GM12878 (cell line): ENCODE measurements at regions not wholly inside any gene's neighbourhood (a gene's known extent, or its start where the extent isn't known, plus 50 kb on each side); places are given as distances from the start of the nearest gene placed in this dataset.

Experiments used
- ATAC-seq: fragments of 200-7000 bp; cut with Tn5 transposase; 3 replicates; pipeline ENCODE4 v1.9.1; 2020; ENCODE audit warnings: mild to moderate bottlenecking, moderate library complexity
- BruUV-seq: library from RNA; stranded (reverse); fragments of 400-500 nt; replicated peaks from 2 replicates; lab custom pipeline; 2021; lab: Mats Ljungman, UMichigan
- CTCF ChIA-PET: fragments of 300-600 bp; sonication (Branson Sonifier 250); formaldehyde crosslinking; extraction: SDS; loops from one replicate; lab custom pipeline; 2021; ENCODE audit warnings: inconsistent platforms; lab: Yijun Ruan, JAX
- POLR2A ChIA-PET: fragments of 350-600 bp; formaldehyde crosslinking; extraction: SDS; loops from one replicate; lab custom pipeline; 2021; ENCODE audit warnings: inconsistent platforms; lab: Charles Lee
- RAD21 ChIA-PET: fragments of 300-600 bp; sonication (Branson Sonifier 250); formaldehyde crosslinking; loops from one replicate; lab custom pipeline; 2023; ENCODE audit warnings: antibody characterized with exemption; ENCODE audit not compliant: unreplicated experiment; lab: Charles Lee
- SMC1A ChIA-PET: fragments of 300-600 bp; sonication (Branson Sonifier 250); formaldehyde crosslinking; loops from one replicate; lab custom pipeline; 2023; ENCODE audit not compliant: unreplicated experiment, uncharacterized antibody; lab: Charles Lee
- DNase-seq: peaks from one replicate; pipeline ENCODE4 v3.0.0-alpha.2; 2011; ENCODE audit warnings: low read depth, low spot score
- FAIRE-seq: peaks from 3 replicates; lab custom pipeline; 2011; peaks lifted over from hg19 to GRCh38; lab: Jason Lieb, UNC
- H2AFZ ChIP-seq: 2 replicates; pipeline ENCODE4 v1.6.0; 2011; ENCODE audit warnings: low read depth, low read length, control low read depth; ENCODE audit not compliant: control insufficient read depth
- H3K27ac ChIP-seq: 2 replicates; pipeline ENCODE4 v1.5.1; 2011; ENCODE audit warnings: control low read depth; ENCODE audit not compliant: control insufficient read depth, insufficient read depth
- H3K27me3 ChIP-seq, 2 experiments: replicated peaks in 1 of 2; 2 replicates each; pipeline versions ENCODE4 v1.6.0 to v1.6.1; 2011; ENCODE audit warnings: low read length in 1 of 2; ENCODE audit not compliant: control insufficient read depth in 2 of 2, insufficient read depth in 2 of 2
- H3K36me3 ChIP-seq, 2 experiments: 2 replicates each; pipeline ENCODE4 v1.5.1; 2011; ENCODE audit warnings: low read length in 1 of 2; ENCODE audit not compliant: control insufficient read depth in 2 of 2, insufficient read depth in 2 of 2
- H3K4me1 ChIP-seq: 2 replicates; pipeline ENCODE4 v1.6.1; 2011; ENCODE audit warnings: mild to moderate bottlenecking, low read length, moderate library complexity, mixed read lengths; ENCODE audit not compliant: control insufficient read depth, insufficient read depth
- H3K4me2 ChIP-seq: 2 replicates; pipeline ENCODE4 v1.6.0; 2011; ENCODE audit warnings: control low read depth; ENCODE audit not compliant: control insufficient read depth, insufficient read depth
- H3K4me3 ChIP-seq: fragments of 200-600 bp; sonication (generic); 2 replicates; pipeline ENCODE4 v1.5.1; 2016
- H3K79me2 ChIP-seq: 2 replicates; pipeline ENCODE4 v1.6.0; 2011; ENCODE audit warnings: low read length; ENCODE audit not compliant: control insufficient read depth, insufficient read depth
- H3K9ac ChIP-seq: 2 replicates; pipeline ENCODE4 v1.8.0; 2011; ENCODE audit warnings: low read length, control low read depth, mixed read lengths; ENCODE audit not compliant: control insufficient read depth, insufficient read depth
- H3K9me3 ChIP-seq: replicated peaks from 3 replicates; pipeline ENCODE4 v1.5.1; 2011; ENCODE audit warnings: mild to moderate bottlenecking, low read length; ENCODE audit not compliant: control insufficient read depth, insufficient read depth
- H4K20me1 ChIP-seq: 2 replicates; pipeline ENCODE4 v1.6.0; 2011; ENCODE audit not compliant: control insufficient read depth, insufficient read depth
- IKZF2 ChIP-seq, 2 experiments: fragments of 450-650 bp; IDR thresholded peaks; 2 replicates each; pipeline ENCODE4 v1.6.1; 2017; ENCODE audit warnings: mild to moderate bottlenecking in 2 of 2, moderate library complexity in 2 of 2
- MYC ChIP-seq: IDR thresholded peaks from 2 replicates; pipeline ENCODE4 v1.6.1; 2011; ENCODE audit warnings: mild to moderate bottlenecking, low read length, moderate library complexity, inconsistent platforms; ENCODE audit not compliant: insufficient read depth, insufficient replicate concordance, insufficient read length, severe bottlenecking
- NFXL1 ChIP-seq: fragments of 450-650 bp; IDR thresholded peaks from 2 replicates; pipeline ENCODE4 v1.6.1; 2017; ENCODE audit warnings: antibody characterized with exemption, mild to moderate bottlenecking, borderline replicate concordance
- PML ChIP-seq: IDR thresholded peaks from 2 replicates; pipeline ENCODE4 v1.6.1; 2012; ENCODE audit warnings: low read length, inconsistent platforms
- RELA ChIP-seq: fragments of 450-650 bp; IDR thresholded peaks from 2 replicates; pipeline ENCODE4 v1.8.0; 2014; ENCODE audit warnings: borderline replicate concordance; ENCODE audit not compliant: partially characterized antibody
- RFX5 ChIP-seq: IDR thresholded peaks from 2 replicates; pipeline ENCODE4 v1.6.1; 2011; ENCODE audit warnings: low read depth, low read length, improper control_type of control experiment
- SREBF1 ChIP-seq: IDR thresholded peaks from 2 replicates; pipeline ENCODE4 v1.6.1; 2012; ENCODE audit warnings: mild to moderate bottlenecking, low read length
- TARDBP ChIP-seq: IDR thresholded peaks from 2 replicates; pipeline ENCODE4 v1.6.1; 2016; ENCODE audit warnings: borderline replicate concordance
- ZNF274 ChIP-seq: IDR thresholded peaks from one replicate; pipeline ENCODE4 v1.8.0; 2011; ENCODE audit not compliant: insufficient read length, insufficient read depth
- WGBS: methylation state at CpG from one replicate; pipeline ENCODE4 v1.1.6; 2016; ENCODE audit warnings: low lambda C conversion rate; ENCODE audit not compliant: insufficient replicate concordance, insufficient coverage; ENCODE audit errors: missing lambda C conversion rate; 5-methylcytosine and 5-hydroxymethylcytosine counted together
- in situ Hi-C: fragments of 300-500 bp; cut with MboI; formaldehyde crosslinking; loops from 9 replicates; pipeline ENCODE4 v1.14.3; 2018; ENCODE audit warnings: mixed read lengths
- intact Hi-C: fragments of 100-400 bp; cut with micrococcal nuclease; formaldehyde crosslinking; loops from one replicate; pipeline ENCODE4 v1.14.2; 2022; ENCODE audit not compliant: unreplicated experiment
- TF ChIP-seq, protein P1 (sequence below): fragments of 450-650 bp; IDR thresholded peaks from 2 replicates; pipeline ENCODE4 v1.6.1; 2018; ENCODE audit warnings: mild to moderate bottlenecking, low read depth, moderate library complexity; ENCODE audit not compliant: partially characterized antibody
- TF ChIP-seq, protein P2 (sequence below): fragments of 450-650 bp; IDR thresholded peaks from 2 replicates; pipeline ENCODE4 v1.6.1; 2018; ENCODE audit warnings: borderline replicate concordance, mild to moderate bottlenecking; ENCODE audit not compliant: partially characterized antibody
- TF ChIP-seq, protein P3 (sequence below): fragments of 150-350 bp; IDR thresholded peaks from 2 replicates; pipeline ENCODE4 v1.6.1; 2016; ENCODE audit warnings: low read depth, low read length
- TF ChIP-seq, protein P4 (sequence below): IDR thresholded peaks from 2 replicates; pipeline ENCODE4 v1.6.1; 2011; ENCODE audit warnings: mild to moderate bottlenecking, low read depth, low read length, moderate library complexity; ENCODE audit not compliant: insufficient replicate concordance

DNA sequence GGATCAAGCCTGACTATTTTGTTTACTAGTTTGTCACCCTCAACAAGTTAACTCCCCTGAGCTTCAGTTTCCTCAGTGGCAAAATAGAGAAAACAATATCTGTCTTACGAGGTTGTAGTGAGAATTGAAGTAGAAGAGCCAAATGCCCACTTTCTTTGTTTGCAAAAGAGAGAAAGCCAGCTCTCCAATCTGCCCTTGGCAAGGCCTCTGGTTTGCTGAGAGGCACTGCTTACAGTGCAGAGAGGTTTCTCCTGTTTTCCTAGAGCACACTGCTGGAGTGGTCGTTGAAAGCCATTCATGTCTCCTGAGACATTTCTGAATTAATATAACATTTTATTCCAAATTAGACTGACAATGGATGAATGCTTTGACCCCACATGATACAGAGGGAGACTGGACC lies 260.5 kb upstream of the IGF1R start:
- SMC1A ChIA-PET = no interaction called here

More for the DNA sequence above, 260.5 kb upstream of the IGF1R start:
- H3K4me2 ChIP-seq = no peak overlapping the region
- ChIA-PET CTCF (no interaction called here), POLR2A (no interaction called here), RAD21 (no interaction called here)
- H3K27ac ChIP-seq = no peak overlapping the region
- H3K27me3 ChIP-seq = no peaks in the 10 kb centered on the region
- WGBS = 0% methylated on average over 2 of the region's 2 CpGs
- no peaks in the 10 kb centered on the region for H3K4me1 ChIP-seq
- DNase-seq = no peak
- in situ Hi-C loops (no loop called here), intact Hi-C loops (no loop called here)
- FAIRE-seq = no peak
- TF ChIP-seq, protein P1, sequence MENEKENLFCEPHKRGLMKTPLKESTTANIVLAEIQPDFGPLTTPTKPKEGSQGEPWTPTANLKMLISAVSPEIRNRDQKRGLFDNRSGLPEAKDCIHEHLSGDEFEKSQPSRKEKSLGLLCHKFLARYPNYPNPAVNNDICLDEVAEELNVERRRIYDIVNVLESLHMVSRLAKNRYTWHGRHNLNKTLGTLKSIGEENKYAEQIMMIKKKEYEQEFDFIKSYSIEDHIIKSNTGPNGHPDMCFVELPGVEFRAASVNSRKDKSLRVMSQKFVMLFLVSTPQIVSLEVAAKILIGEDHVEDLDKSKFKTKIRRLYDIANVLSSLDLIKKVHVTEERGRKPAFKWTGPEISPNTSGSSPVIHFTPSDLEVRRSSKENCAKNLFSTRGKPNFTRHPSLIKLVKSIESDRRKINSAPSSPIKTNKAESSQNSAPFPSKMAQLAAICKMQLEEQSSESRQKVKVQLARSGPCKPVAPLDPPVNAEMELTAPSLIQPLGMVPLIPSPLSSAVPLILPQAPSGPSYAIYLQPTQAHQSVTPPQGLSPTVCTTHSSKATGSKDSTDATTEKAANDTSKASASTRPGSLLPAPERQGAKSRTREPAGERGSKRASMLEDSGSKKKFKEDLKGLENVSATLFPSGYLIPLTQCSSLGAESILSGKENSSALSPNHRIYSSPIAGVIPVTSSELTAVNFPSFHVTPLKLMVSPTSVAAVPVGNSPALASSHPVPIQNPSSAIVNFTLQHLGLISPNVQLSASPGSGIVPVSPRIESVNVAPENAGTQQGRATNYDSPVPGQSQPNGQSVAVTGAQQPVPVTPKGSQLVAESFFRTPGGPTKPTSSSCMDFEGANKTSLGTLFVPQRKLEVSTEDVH = no peak
- TF ChIP-seq, protein P2, sequence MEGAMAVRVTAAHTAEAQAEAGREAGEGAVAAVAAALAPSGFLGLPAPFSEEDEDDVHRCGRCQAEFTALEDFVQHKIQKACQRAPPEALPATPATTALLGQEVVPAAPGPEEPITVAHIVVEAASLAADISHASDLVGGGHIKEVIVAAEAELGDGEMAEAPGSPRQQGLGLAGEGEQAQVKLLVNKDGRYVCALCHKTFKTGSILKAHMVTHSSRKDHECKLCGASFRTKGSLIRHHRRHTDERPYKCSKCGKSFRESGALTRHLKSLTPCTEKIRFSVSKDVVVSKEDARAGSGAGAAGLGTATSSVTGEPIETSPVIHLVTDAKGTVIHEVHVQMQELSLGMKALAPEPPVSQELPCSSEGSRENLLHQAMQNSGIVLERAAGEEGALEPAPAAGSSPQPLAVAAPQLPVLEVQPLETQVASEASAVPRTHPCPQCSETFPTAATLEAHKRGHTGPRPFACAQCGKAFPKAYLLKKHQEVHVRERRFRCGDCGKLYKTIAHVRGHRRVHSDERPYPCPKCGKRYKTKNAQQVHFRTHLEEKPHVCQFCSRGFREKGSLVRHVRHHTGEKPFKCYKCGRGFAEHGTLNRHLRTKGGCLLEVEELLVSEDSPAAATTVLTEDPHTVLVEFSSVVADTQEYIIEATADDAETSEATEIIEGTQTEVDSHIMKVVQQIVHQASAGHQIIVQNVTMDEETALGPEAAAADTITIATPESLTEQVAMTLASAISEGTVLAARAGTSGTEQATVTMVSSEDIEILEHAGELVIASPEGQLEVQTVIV = no peak
- TF ChIP-seq, protein P3, sequence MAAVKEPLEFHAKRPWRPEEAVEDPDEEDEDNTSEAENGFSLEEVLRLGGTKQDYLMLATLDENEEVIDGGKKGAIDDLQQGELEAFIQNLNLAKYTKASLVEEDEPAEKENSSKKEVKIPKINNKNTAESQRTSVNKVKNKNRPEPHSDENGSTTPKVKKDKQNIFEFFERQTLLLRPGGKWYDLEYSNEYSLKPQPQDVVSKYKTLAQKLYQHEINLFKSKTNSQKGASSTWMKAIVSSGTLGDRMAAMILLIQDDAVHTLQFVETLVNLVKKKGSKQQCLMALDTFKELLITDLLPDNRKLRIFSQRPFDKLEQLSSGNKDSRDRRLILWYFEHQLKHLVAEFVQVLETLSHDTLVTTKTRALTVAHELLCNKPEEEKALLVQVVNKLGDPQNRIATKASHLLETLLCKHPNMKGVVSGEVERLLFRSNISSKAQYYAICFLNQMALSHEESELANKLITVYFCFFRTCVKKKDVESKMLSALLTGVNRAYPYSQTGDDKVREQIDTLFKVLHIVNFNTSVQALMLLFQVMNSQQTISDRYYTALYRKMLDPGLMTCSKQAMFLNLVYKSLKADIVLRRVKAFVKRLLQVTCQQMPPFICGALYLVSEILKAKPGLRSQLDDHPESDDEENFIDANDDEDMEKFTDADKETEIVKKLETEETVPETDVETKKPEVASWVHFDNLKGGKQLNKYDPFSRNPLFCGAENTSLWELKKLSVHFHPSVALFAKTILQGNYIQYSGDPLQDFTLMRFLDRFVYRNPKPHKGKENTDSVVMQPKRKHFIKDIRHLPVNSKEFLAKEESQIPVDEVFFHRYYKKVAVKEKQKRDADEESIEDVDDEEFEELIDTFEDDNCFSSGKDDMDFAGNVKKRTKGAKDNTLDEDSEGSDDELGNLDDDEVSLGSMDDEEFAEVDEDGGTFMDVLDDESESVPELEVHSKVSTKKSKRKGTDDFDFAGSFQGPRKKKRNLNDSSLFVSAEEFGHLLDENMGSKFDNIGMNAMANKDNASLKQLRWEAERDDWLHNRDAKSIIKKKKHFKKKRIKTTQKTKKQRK = no peak
- TF ChIP-seq RFX5 (no peak), RELA (no peak), TARDBP (no peak), SREBF1 (no peak), IKZF2 (IDR thresholded peaks at IDR 0.05) (no peak), ZNF274 (no peak), NFXL1 (no peak), MYC (no peak), PML (no peak)
- TF ChIP-seq, protein P4, sequence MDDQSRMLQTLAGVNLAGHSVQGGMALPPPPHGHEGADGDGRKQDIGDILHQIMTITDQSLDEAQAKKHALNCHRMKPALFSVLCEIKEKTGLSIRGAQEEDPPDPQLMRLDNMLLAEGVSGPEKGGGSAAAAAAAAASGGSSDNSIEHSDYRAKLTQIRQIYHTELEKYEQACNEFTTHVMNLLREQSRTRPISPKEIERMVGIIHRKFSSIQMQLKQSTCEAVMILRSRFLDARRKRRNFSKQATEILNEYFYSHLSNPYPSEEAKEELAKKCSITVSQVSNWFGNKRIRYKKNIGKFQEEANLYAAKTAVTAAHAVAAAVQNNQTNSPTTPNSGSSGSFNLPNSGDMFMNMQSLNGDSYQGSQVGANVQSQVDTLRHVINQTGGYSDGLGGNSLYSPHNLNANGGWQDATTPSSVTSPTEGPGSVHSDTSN = no peak
- no peaks in the 10 kb centered on the region for H4K20me1 ChIP-seq
- ATAC-seq = no peak
- no peak overlapping the region for H2AFZ ChIP-seq
- H3K79me2 ChIP-seq = no peaks in the 10 kb centered on the region
- no peak overlapping the region for H3K4me3 ChIP-seq
- H3K9me3 ChIP-seq = no peaks in the 10 kb centered on the region
- H3K36me3 ChIP-seq = no peaks in the 10 kb centered on the region
- H3K9ac ChIP-seq = no peak overlapping the region
- BruUV-seq = no TSS peak
